Right lobe of liver (tissue), 4 donors: ENCODE measurements at regions not wholly inside any gene's neighbourhood (a gene's known extent, or its start where the extent isn't known, plus 50 kb on each side); places are given as distances from the start of the nearest gene placed in this dataset.

ENCODE experiments used
- CTCF ChIP-seq, 4 donors: fragments of 200-600 bp in 3 of 4; fragments of 450-650 bp in 1 of 4; IDR thresholded peaks; one replicate each; pipeline versions ENCODE4 v1.5.1 to v1.8.0; 2016 to 2022; ENCODE audit warnings: antibody characterized with exemption in 4 of 4, mild to moderate bottlenecking in 2 of 4
- POLR2A ChIP-seq: fragments of 450-650 bp; IDR thresholded peaks from one replicate; pipeline ENCODE4 v1.6.1; 2017; ENCODE audit warnings: antibody characterized with exemption, mild to moderate bottlenecking
- donor health status: DM: no; HTN: no; CAD: no.
- donor health status: DM: no; HTN: no; CAD: no.
- donor health status: DM: no; HTN: yes; CAD: no.

- TF ChIP-seq CTCF (IDR thresholded peaks at IDR 0.05) (no peak), POLR2A (no peak)
These were observed 576.2 kb upstream of the SALL3 start for GRCh38 chr18:78403371-78403770.
